ENCODE measurements at regions not wholly inside any gene's neighbourhood (a gene's known extent, or its start where the extent isn't known, plus 50 kb on each side); places are given as distances from the start of the nearest gene placed in this dataset.

DNA sequence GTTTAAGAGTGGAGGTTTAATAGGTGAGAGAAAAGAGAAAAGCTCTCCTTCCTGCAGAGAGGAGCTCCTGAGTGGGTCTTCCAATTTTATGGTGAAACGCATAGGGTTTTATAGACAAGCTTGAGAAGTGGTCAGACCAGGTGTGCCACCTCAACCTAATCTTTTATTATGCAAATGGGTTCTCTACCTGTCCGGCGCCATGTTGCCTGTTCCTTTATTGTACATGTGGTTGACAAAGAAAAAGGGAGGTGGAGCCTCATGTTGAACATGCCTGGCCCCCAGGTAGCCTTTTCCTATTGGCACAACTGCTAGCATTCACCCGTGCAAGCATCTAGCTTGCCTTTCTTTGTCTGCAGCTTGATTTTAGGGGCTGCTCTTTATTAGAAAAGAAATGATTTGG, 115.9 kb upstream of the F13A1 start:
- peaks cover 2% of the 10 kb centered on the region for H3K9me3 ChIP-seq (ENCODE audit: severe bottlenecking)
- peaks cover 3% of the 10 kb centered on the region for H3K27me3 ChIP-seq (ENCODE audit: insufficient read depth, low read depth, severe bottlenecking)
- no peak overlapping the region for H3K27ac ChIP-seq
- DNase-seq: no peak
- no peak overlapping the region for H3K4me3 ChIP-seq (ENCODE audit: low read depth, low read length)
- TF ChIP-seq CTCF (IDR thresholded peaks at IDR 0.05; ENCODE audit: low read depth, low read length): no peak
- H3K36me3 ChIP-seq: no peaks in the 10 kb centered on the region

GRCh38 chr6:6436946-6437345, 116.5 kb upstream of the F13A1 start:
- Histone ChIP-seq H3K9me3 (ENCODE audit: severe bottlenecking) (peaks cover 2% of the 10 kb centered on the region), H3K36me3 (no peaks in the 10 kb centered on the region), H3K27me3 (ENCODE audit: insufficient read depth, low read depth, severe bottlenecking) (peaks cover 3% of the 10 kb centered on the region), H3K27ac (no peak overlapping the region), H3K4me3 (ENCODE audit: low read depth, low read length) (no peak overlapping the region)
- DNase-seq: no peak
- no peak for TF ChIP-seq CTCF (IDR thresholded peaks at IDR 0.05; ENCODE audit: low read depth, low read length)

DNA sequence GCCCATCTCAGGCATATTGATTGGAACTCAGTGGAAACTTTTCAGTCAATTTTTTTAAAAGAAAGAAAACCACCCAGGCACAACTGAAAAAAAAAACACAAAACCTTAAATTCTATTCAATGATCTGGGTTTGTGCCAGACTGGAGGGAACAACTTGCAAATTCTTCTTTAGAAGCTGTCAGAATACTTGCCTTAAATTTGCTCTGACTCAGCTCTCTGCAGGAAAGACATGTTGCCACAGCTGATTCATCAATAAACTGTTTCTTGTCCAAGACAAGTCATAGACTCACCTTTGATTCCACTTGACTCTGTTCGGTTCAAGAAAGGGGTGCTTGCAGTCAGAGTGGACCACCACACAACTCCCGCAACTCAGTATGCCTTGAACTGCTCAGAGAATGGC, 117.8 kb upstream of the F13A1 start:
- DNase-seq: no peak
- Histone ChIP-seq H3K27ac (no peak overlapping the region), H3K4me3 (ENCODE audit: low read depth, low read length) (no peak overlapping the region), H3K36me3 (no peaks in the 10 kb centered on the region), H3K27me3 (ENCODE audit: insufficient read depth, low read depth, severe bottlenecking) (peaks cover 3% of the 10 kb centered on the region), H3K9me3 (ENCODE audit: severe bottlenecking) (peaks cover 2% of the 10 kb centered on the region)
- TF ChIP-seq CTCF (IDR thresholded peaks at IDR 0.05; ENCODE audit: low read depth, low read length): no peak

GRCh38 chr6:6439778-6440177, 119.3 kb upstream of the F13A1 start:
- Histone ChIP-seq H3K27me3 (ENCODE audit: insufficient read depth, low read depth, severe bottlenecking) (peaks cover 3% of the 10 kb centered on the region), H3K27ac (no peak overlapping the region), H3K9me3 (ENCODE audit: severe bottlenecking) (peaks cover 2% of the 10 kb centered on the region), H3K4me3 (ENCODE audit: low read depth, low read length) (no peak overlapping the region), H3K36me3 (no peaks in the 10 kb centered on the region)
- TF ChIP-seq CTCF (IDR thresholded peaks at IDR 0.05; ENCODE audit: low read depth, low read length): no peak
- no peak for DNase-seq

DNA sequence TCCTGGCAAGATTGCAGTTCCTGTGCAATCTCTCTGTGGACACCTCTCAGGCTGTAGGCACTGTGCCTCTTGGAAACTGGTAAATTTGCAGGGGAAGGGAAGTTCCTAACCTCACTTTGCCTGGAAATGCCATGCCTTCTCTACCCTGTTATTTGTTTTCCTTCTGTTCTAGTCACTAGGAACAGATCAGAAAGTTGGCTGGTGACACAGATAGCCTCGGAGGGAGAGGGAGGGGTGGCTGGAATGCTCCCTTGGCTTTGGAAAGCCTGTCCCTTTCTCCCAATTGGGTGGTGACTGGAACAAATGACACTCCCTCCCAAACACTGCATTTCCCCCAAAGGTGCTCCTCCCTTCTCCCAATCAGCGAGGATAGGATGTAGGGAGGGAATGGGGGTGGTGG, 131.5 kb upstream of the F13A1 start:
- H3K36me3 ChIP-seq: no peaks in the 10 kb centered on the region
- no peak for TF ChIP-seq CTCF (IDR thresholded peaks at IDR 0.05; ENCODE audit: low read depth, low read length)
- no peak for DNase-seq
- no peak overlapping the region for H3K27ac ChIP-seq
- no peak overlapping the region for H3K4me3 ChIP-seq (ENCODE audit: low read depth, low read length)
- peaks cover 9% of the 10 kb centered on the region for H3K27me3 ChIP-seq (ENCODE audit: insufficient read depth, low read depth, severe bottlenecking)
- no peaks in the 10 kb centered on the region for H3K9me3 ChIP-seq (ENCODE audit: severe bottlenecking)

GRCh38 chr6:6453186-6453585, 132.7 kb upstream of the F13A1 start:
- H3K9me3 ChIP-seq (ENCODE audit: severe bottlenecking): no peaks in the 10 kb centered on the region
- H3K27me3 ChIP-seq (ENCODE audit: insufficient read depth, low read depth, severe bottlenecking): peaks cover 9% of the 10 kb centered on the region
- TF ChIP-seq CTCF (IDR thresholded peaks at IDR 0.05; ENCODE audit: low read depth, low read length): no peak
- H3K4me3 ChIP-seq (ENCODE audit: low read depth, low read length): no peak overlapping the region
- H3K36me3 ChIP-seq: no peaks in the 10 kb centered on the region
- no peak for DNase-seq
- no peak overlapping the region for H3K27ac ChIP-seq

Data from WERI-Rb-1 (cell line).